ENCODE measurements at regions not wholly inside any gene's neighbourhood (a gene's known extent, or its start where the extent isn't known, plus 50 kb on each side); places are given as distances from the start of the nearest gene placed in this dataset.
"Not testable (repeated sequence)": the region's sequence is repeated elsewhere in the genome, so short reads cannot be mapped to it uniquely, and the experiment has no call there.

DNA sequence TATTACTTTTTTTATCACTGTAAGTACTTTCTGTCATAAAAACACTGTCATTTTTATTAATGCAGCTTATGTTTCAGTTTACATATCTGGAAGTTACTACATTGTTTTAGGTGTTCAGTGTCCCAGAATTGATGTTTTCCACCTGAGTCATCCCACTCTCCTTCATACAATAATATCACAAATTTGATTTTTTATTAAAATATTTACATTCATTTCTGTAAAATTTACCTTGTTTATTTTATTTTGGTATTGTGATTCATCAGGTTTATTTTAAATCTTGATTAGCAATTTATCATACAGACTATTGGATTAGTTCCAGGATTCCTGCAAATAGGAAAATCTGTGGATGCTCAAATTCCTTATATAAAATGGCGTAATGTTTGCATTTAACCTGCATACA lies 1662.9 kb downstream of the SUCLG1 start:
- TF ChIP-seq POLR2A (IDR thresholded peaks at IDR 0.05; ENCODE audit: low read length), result no peak
- TF ChIP-seq GATA1 (IDR thresholded peaks at IDR 0.05; ENCODE audit: low read depth, low read length), result no peak
- DNase-seq, result no peak

DNA sequence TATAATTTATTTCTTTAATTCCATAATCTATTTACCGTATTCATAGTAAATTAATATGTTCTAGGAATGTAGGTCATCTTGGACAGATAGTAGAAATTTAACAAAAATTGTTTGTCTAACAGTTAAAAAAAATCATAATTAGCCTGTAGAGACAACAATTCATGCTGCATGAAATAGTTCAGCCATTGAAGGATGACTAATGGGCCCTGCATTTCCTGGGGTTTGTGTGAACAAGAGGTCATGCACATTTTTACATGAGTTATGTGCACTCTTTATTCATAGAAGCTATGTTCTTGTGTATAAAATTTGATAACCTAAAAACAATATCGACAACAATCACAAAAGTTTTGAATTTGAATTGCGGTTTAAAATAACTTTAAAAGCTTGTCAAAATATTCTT lies 1663.6 kb downstream of the SUCLG1 start:
- no peak for TF ChIP-seq GATA1 (IDR thresholded peaks at IDR 0.05; ENCODE audit: low read depth, low read length)
- TF ChIP-seq POLR2A (IDR thresholded peaks at IDR 0.05; ENCODE audit: low read length), result no peak
- no peak for DNase-seq

DNA sequence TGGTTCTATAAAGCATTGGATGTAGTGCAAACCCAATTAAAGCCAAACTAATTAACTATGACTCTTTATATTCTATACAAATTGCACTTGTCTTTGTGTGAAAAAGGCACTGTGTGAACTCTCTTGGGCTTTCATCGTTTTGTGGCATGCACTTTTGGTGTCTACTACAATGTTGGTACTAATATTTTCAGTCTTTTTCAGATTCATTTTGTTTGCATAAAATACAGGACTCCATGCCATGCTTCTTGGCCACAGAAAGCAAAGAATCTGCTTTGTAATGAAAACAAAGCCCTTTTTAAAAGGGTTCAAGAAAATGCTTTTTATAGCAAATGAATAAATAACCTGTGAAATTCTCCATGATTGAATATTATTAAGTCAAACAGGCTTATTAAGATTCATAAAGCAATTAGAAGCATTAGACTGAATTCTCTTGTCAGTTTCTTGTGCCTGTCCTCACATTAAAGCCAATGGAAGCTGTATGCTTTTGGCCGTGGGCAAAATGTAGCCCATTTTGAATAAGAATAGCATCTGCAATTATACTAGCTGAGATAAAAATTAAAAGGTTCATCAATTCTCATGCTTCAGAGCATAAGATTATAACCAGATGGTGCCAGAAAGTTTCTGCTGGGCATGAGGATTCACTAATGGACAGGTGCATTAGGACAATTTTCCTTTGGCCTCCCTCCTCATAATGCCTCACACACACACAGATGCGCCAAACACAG lies 1665.2 kb downstream of the SUCLG1 start:
- TF ChIP-seq POLR2A (IDR thresholded peaks at IDR 0.05; ENCODE audit: low read length) (no peak), GATA1 (IDR thresholded peaks at IDR 0.05; ENCODE audit: low read depth, low read length) (no peak)
- DNase-seq, result no peak

DNA sequence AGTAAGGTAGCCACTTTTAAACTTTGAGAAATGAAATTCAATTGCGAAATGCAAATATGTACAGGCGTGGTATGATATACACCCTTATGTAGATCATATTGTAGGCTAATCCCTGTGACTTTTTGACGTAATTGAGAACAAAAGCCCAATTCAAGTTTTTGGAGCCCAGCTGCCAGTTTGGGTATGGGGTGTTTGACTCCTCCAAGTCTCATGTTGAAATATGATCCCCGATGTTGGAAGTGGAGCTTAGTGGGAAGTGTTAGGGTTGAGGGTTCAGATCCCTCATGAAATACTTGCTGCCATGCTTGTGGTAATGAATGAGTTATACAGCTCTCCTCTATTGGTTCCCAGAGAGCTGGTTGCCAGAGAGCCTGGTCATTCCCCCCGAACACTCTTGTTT lies 1666.8 kb downstream of the SUCLG1 start:
- TF ChIP-seq GATA1 (IDR thresholded peaks at IDR 0.05; ENCODE audit: low read depth, low read length) (no peak), POLR2A (IDR thresholded peaks at IDR 0.05; ENCODE audit: low read length) (no peak)
- no peak for DNase-seq

DNA sequence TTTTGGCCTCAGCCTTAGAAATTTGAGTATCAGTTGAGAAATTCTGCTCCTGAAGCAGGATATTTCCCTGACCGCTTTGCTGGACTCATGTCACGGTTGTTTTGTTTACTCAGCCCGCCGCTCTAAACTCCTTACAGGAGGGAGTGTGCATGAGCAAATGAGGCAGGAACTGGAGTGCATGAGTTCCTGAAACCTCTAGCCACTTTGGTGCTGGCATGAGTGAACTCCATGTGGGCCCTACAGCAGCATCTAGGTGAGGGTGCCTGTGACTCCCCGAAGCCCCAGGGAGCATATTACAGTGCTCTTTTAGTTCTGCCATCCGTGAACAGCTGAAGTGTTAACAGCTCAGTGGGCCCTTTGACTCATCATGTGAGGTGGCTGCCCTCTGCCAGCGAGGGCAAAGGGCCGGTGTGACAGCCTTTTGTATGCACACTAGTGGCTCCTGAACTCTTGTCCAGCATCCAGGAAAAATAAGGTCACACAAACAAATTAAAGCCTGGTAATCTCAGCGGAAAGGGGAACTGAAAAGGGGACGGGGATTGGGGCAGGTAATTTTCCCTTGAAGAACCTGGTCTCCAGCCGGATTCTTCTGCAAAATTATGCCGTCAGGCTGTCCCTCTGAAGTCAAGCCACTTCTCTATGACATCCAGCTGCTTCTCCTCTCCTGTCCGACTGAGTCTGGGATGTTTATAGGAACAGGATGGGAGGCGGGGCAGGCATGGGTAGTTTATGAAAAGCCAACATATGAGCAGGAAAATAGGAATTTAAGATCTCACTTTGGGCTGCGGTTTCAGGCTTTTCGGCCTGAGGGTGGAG lies 1668.7 kb downstream of the SUCLG1 start:
- TF ChIP-seq POLR2A (IDR thresholded peaks at IDR 0.05; ENCODE audit: low read length) (no peak), GATA1 (IDR thresholded peaks at IDR 0.05; ENCODE audit: low read depth, low read length) (no peak)
- no peak for DNase-seq

DNA sequence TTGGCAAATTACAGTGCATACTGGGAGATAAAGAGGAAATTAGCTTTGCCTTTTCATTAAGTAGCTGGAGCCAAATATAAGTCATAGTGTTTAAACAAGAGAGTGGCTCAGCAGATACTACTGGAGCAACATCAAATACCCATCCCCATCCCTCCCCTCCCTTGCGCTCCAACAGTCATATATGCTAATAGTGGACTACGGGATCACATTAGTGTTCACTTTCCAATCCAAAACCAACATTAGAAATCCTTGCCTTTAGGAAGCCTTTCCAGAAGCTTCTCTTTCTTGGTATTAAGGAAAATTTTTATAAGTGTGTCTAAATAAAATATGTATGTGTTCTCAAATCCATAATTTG lies 1669.3 kb downstream of the SUCLG1 start:
- no peak for DNase-seq
- no peak for TF ChIP-seq POLR2A (IDR thresholded peaks at IDR 0.05; ENCODE audit: low read length)
- no peak for TF ChIP-seq GATA1 (IDR thresholded peaks at IDR 0.05; ENCODE audit: low read depth, low read length)

DNA sequence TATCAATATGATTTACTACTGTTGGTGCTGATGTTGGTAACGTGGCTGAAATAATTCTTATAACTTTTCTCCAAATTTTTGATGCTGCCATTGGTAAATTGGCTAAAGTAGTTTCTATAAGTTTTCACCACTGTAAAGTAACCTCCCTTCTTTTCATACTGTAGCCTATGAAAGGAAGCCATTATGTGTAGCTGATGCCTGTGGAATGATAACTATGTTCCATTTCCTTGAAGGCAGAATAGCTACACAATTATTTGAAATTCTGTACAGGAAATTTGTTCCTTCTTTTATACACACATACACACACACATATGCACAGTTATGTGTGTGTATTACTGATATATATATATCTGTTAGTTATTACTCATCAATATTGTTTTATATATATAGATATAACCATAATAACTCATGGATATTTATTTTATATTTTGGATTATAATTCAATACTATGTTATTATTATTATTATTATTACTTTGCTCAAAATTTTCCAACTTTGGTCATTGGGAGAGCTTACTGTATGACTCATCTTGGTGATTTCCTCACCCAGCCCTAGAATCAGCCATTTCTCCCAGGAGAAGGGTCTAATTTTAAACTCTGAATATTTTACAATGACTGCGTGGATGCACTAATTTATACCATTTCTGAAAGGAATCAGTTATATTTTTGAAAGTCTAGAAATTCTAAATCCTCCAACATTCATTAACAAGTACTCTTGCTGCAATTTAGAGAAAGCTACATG lies 1677.7 kb downstream of the SUCLG1 start:
- no peak for DNase-seq
- TF ChIP-seq POLR2A (IDR thresholded peaks at IDR 0.05; ENCODE audit: low read length) (no peak), GATA1 (IDR thresholded peaks at IDR 0.05; ENCODE audit: low read depth, low read length) (no peak)

DNA sequence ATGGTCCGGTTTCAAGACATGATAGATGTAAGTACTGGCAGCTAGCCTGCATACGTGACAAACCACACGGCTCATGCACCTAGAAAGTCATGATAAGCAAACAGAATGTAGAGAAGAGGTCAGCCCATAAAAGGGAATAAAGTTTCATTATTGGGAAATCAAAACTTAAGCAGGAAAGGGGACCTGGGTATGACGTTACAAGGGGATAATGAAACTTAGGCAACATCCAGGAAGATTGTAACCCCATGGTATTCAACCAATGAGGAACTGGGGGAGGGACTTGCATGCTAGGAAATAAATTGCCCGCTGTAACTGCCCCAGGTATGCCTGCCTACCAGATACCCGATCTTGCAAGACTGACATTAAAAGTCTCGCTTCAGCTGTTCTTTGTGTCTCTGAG lies 1679.0 kb downstream of the SUCLG1 start:
- TF ChIP-seq POLR2A (IDR thresholded peaks at IDR 0.05; ENCODE audit: low read length), result no peak
- TF ChIP-seq GATA1 (IDR thresholded peaks at IDR 0.05; ENCODE audit: low read depth, low read length), result no peak
- no peak for DNase-seq

DNA sequence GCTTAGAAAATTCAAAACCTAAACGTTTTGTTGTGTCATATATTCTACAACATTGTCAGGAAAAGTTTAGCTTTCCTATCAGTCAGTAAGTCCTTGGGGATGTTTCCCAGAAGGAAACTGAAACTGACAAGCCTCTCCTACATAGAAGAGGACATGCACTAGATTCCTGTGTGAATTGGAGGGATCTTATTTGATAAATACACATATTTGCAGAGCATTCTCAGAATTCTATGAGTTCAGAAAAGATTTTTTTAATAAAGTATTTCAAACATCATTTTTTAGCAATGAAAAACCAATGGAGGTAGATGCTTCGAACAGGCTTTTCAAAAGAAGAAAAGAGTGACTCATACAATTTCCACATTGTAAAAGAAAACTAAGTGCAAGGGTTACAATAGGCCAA lies 1706.7 kb downstream of the SUCLG1 start:
- TF ChIP-seq GATA1 (IDR thresholded peaks at IDR 0.05; ENCODE audit: low read depth, low read length) (no peak), POLR2A (IDR thresholded peaks at IDR 0.05; ENCODE audit: low read length) (no peak)
- DNase-seq, result no peak

DNA sequence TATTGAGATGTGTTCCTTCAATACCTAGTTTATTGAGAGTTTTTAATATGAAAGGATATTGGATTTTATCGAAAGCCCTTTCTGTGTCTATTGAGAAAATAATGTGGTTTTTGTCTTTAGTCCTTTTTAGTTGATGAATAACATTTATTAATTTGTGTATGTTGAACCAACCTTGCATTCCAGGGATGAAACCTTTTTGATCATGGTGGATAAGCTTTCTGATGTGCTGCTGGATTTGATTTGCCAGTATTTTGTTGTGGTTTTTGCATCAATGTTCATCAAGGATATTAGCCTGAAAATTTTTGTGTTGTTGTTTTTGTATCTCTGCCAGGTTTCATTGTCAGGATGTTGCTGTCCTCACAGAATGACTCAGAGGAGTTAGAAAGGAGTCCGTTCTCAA lies 1710.4 kb downstream of the SUCLG1 start:
- no peak for DNase-seq
- no peak for TF ChIP-seq POLR2A (IDR thresholded peaks at IDR 0.05; ENCODE audit: low read length)
- TF ChIP-seq GATA1 (IDR thresholded peaks at IDR 0.05; ENCODE audit: low read depth, low read length), result no peak

DNA sequence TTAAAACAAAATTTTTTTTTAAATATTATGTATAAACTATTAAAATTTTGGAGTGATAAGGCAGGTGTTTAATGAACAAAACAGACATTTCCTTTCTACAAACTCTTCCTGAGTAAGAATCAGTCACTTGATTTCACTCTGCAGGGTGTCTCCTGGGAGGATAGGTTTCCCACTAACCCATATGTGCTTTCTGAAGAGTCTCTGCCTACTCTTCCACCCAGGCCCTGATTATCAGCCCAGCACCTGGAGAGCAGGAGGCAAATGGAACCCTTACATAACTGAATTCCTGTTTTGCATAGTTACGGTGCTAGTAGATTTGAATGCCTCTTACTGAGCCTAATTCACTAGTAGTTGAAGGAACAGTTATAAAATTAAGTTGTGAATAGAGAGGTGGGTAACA lies 1718.6 kb downstream of the SUCLG1 start:
- TF ChIP-seq POLR2A (IDR thresholded peaks at IDR 0.05; ENCODE audit: low read length) (no peak), GATA1 (IDR thresholded peaks at IDR 0.05; ENCODE audit: low read depth, low read length) (no peak)

DNA sequence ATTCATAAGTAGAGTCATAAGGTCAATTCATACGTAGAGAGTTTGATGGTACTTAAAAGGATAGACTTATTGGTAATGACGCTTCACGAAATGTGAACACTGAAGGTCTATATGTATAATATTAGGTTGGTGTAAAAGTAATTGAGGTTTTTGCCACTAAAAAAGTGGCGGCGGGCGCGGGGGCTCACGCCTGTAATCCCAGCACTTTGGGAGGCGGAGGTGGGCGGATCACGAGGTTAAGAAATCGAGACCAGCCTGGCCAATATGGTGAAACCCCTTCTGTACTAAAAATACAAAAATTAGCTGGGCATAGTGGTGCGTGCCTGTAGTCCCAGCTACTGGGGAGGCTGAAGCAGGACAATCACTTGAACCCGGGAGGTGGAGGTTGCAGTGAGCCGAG lies 1721.1 kb downstream of the SUCLG1 start:
- DNase-seq, result not testable (repeated sequence)

More for the DNA sequence above, 1718.6 kb downstream of the SUCLG1 start:
- no peak for DNase-seq

DNA sequence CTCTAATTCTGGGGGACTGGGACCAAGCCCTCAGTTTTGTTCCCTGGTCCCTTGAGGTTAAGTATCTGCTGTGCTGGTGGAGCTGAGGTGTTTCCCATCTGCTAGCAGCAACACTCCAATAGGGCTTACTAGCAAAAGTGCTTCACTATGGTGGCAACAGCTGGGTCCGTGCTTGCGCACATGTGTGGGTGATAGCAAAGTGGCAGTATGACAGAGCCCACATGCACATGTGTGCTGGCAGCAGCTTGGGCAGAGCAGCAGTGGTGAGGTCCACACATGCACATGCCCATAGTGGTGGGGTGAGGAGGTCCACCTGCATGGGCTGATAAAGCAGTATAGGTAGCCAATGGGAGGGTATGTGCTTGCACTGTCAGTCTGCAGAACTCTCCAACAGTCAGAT lies 1723.7 kb downstream of the SUCLG1 start:
- TF ChIP-seq GATA1 (IDR thresholded peaks at IDR 0.05; ENCODE audit: low read depth, low read length) (no peak), POLR2A (IDR thresholded peaks at IDR 0.05; ENCODE audit: low read length) (no peak)
- no peak for DNase-seq

DNA sequence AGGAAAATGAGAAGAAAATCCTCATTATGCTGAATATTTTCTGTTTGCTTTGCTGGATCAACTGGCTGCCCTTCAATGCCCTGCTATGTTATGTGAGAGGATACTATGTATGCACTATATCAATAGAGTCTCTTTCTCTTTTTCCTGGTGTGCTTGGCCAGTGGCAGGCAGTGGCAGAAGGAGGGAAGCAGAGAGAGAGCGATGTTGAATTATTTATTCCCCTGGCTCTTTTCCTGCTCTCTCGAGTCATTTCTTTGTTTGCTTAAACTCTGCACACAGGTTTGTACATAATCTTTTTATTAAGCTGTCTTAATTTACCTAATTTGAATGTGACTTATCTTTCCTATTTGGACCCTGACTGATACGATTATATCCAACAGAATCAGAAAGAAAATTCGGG lies 1727.3 kb downstream of the SUCLG1 start:
- DNase-seq, result no peak
- no peak for TF ChIP-seq GATA1 (IDR thresholded peaks at IDR 0.05; ENCODE audit: low read depth, low read length)
- no peak for TF ChIP-seq POLR2A (IDR thresholded peaks at IDR 0.05; ENCODE audit: low read length)
